Fibroblast of skin of left biceps (primary cell): ENCODE measurements at regions not wholly inside any gene's neighbourhood (a gene's known extent, or its start where the extent isn't known, plus 50 kb on each side); places are given as distances from the start of the nearest gene placed in this dataset.

ENCODE experiments used
- DNase-seq, 2 experiments: peaks; one replicate each; pipeline ENCODE4 v3.0.0-alpha.2; 2013; ENCODE audit warnings: low read depth in 2 of 2

DNA sequence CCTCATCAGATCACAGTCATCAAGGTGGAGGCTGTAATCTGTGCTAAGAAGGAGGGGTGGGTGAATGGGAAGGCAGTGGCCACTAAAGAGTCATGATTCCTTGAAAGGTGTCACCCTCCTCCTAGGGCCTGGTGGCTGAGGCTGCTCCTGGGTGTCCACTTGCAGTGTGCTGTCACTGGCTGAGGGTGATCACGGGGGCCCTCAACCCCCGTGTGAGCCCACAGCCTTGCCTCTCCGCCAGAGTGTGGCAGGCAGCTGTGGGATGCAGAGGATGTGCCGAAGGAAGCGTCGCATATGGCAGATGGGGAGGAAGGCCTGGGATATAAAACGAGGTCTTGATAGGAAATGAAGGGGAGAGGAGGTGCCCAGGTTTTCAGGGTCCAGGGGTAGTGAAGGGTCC is 476.5 kb downstream of the PTPRU start:
- no peak for DNase-seq

DNA sequence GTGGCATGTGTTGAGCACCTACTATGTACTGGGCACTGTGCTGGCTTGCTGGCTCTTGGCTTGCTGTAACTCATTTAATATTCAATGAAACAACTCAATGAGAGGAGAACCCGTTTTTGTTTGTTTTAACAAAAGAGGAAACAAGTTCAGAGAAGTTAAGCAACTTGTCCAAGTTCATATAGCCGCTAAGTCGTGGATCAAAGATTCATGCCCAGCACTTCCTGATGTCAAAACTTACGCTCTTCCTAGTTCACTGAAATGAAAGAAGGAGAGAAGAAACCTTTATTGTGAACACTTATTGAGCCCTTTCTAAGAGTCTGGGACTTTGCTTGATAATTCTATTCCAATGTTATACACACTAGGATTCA is 475.9 kb downstream of the PTPRU start:
- no peak for DNase-seq

- peak; percentile 31 to 35 for DNase-seq
Observed at GRCh38 chr1:29711582-29712283, 475.4 kb downstream of the PTPRU start.

DNA sequence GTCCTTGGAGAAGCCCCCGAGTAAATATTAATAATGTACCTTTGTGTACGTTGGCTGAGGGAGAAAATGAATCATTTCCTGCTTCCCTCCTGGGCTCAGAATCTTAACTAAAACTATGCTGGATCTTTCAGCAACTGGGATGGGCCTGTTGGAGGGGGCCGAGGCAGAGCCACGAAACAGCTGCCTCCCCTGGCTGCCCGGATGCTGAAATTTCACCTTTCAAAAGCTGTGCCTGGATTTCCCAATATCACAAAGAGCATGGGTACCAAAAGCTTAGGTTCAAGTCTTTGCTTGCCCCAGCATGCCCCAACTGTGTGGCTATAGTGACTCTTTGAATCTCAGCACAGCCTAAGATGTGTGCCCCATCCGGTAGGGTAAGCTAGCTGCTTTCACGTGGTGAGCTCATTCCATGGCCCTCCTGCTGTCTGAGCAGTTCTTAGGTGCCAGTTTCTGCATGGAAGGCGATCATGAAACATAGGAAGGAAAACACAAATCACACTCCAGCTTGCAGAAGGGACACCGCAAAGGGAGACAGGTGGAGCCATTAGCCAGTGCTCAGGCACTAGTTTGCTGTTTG is 473.5 kb downstream of the PTPRU start:
- DNase-seq = peak; percentile 34 to 40

GRCh38 chr1:29708796-29709703 is 472.7 kb downstream of the PTPRU start:
- peak; percentile 59 to 62 for DNase-seq

- DNase-seq = no peak
Observed at GRCh38 chr1:29708381-29708780, 472.1 kb downstream of the PTPRU start.

GRCh38 chr1:29707796-29708195 is 471.5 kb downstream of the PTPRU start:
- no peak for DNase-seq

GRCh38 chr1:29706936-29707335 is 470.6 kb downstream of the PTPRU start:
- DNase-seq = peak; percentile 14 to 36

GRCh38 chr1:29704430-29704829 is 468.1 kb downstream of the PTPRU start:
- DNase-seq = no peak

- DNase-seq = no peak
Observed at GRCh38 chr1:29703596-29704370, 467.5 kb downstream of the PTPRU start.

GRCh38 chr1:29700491-29700890 is 464.2 kb downstream of the PTPRU start:
- no peak for DNase-seq

DNA sequence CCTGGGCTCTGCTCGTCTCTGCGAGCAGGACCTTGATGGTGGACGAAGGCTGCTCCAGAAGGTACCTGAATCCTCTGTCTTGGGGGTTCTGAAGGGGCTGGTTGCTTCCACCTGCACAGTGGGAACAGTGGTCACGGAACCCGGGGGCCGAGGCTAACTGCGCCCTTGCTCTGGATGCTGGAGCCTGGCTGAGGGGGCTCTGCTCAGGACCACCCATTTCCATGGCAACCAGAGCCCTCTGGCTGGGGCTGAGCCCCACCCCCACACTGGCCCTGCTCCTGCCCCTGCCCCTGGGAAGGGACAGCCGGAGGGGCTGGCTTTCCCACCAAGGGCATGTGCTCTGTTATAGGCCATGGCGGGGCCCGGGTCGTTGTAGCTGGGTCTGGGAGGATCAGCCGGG is 462.3 kb downstream of the PTPRU start:
- DNase-seq = no peak

- peak in 1 of 2 experiments; percentile 22 for DNase-seq
Observed at GRCh38 chr1:29698033-29698432, 461.7 kb downstream of the PTPRU start.

- DNase-seq = no peak
Observed at GRCh38 chr1:29697391-29697780, 461.1 kb downstream of the PTPRU start.

- no peak for DNase-seq
Observed at GRCh38 chr1:29696656-29697390, 460.5 kb downstream of the PTPRU start.

- DNase-seq = no peak
Observed at GRCh38 chr1:29695803-29696202, 459.5 kb downstream of the PTPRU start.

GRCh38 chr1:29695036-29695435 is 458.7 kb downstream of the PTPRU start:
- DNase-seq = no peak

DNA sequence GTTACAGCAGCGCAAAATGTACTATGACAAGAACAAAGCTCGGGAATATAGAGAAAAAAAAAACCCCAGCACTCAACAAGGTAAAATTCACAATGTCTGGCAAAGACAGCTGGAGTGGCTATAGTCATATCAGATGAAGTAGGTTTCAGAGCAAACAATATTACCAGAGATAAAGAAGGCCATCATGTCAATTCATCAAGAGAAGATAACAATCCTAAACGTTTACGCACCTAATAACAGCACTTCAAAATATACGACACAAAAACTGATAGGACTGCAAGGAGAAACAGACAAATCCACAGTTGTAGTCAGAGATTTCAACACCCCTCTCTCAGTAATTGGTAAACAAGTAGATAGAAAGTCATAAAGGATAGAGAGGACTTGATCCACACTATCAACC is 455.2 kb downstream of the PTPRU start:
- no peak for DNase-seq

DNA sequence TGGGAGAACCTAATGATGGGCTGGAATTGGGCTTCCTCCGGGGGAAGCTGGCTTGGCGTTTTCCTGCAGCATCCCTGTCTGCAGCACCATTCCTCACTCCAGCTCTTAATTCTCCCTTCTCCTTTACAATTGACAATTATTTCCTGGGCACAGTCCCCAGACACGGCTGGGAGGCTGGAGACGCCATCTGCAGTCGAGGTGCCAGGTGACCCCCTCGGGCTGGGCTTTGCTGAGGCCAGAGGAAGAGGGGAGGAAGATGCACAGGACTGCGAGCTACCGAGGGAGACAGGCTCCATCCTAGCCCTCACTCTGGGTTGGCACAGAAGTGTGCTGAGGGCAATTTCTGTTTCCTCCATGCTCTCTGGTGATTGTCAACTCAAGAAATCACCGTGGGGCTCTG is 453.8 kb downstream of the PTPRU start:
- DNase-seq = no peak

DNA sequence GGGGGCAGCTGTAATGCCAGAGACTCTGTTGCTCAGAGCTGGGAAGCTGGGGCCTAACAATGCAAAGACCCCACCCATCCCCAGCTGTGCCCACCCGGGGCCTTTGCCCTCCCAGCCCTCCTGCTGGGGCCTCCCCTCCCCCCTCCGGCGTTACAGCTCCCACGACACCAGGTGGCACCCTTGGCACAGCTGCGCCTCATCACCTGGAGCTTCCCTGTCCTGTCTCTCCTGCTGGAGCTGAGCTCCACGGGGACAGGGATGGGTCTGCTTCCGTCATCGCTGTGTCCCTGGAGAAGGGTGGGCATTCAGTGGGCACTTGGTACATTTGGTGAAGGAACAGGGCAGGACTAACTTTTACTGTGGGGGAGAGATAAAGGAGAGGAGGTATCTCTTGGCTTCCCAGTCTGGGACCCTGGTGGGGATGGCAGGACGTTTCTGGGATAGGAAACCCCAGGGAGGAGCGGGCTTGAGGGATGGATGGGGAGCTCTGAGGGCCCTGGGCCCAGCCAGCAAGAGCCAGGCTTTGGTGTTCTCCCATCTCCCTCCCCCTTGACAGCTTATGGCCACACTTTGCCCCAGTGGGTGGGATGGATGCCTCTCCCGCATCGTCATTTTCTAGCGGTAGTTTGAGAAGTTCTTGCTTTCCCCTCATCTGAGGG is 453.2 kb downstream of the PTPRU start:
- no peak for DNase-seq
